GM21447 (cell line): ENCODE measurements at regions not wholly inside any gene's neighbourhood (a gene's known extent, or its start where the extent isn't known, plus 50 kb on each side); places are given as distances from the start of the nearest gene placed in this dataset.
"Not testable (repeated sequence)": the region's sequence is repeated elsewhere in the genome, so short reads cannot be mapped to it uniquely, and the experiment has no call there.

ENCODE experiments used
- ATAC-seq: cut with Tn5 transposase; IDR thresholded peaks from one replicate; pipeline ENCODE4 v1.9.1; 2021; ENCODE audit not compliant: unreplicated experiment

- ATAC-seq: no peak
Observed at GRCh38 chr13:54999399-54999907, 1970.8 kb downstream of the OLFM4 start.

- no peak for ATAC-seq
Observed at GRCh38 chr13:55000043-55000442, 1971.4 kb downstream of the OLFM4 start.

GRCh38 chr13:55000844-55001243, 1972.2 kb downstream of the OLFM4 start:
- ATAC-seq: no peak

- no peak for ATAC-seq
Observed at GRCh38 chr13:55001881-55002280, 1973.3 kb downstream of the OLFM4 start.

- ATAC-seq: no peak
Observed at GRCh38 chr13:55007681-55008080, 1979.1 kb downstream of the OLFM4 start.

- ATAC-seq: no peak
Observed at GRCh38 chr13:55013051-55013450, 1984.4 kb downstream of the OLFM4 start.

GRCh38 chr13:55029280-55029679, 2000.7 kb downstream of the OLFM4 start:
- ATAC-seq: no peak

- no peak for ATAC-seq
Observed at GRCh38 chr13:55038230-55038629, 2009.6 kb downstream of the OLFM4 start.

GRCh38 chr13:55053891-55054550, 2025.4 kb downstream of the OLFM4 start:
- not testable (repeated sequence) for ATAC-seq

- ATAC-seq: not testable (repeated sequence)
Observed at GRCh38 chr13:55055666-55056065, 2027.1 kb downstream of the OLFM4 start.

- no peak for ATAC-seq
Observed at GRCh38 chr13:55062662-55063061, 2034.0 kb downstream of the OLFM4 start.

GRCh38 chr13:55067946-55068345, 2039.3 kb downstream of the OLFM4 start:
- ATAC-seq: no peak

- ATAC-seq: no peak
Observed at GRCh38 chr13:55069746-55070145, 2041.1 kb downstream of the OLFM4 start.

GRCh38 chr13:55073000-55073399, 2044.4 kb downstream of the OLFM4 start:
- no peak for ATAC-seq

- no peak for ATAC-seq
Observed at GRCh38 chr13:55084630-55085029, 2056.0 kb downstream of the OLFM4 start.

GRCh38 chr13:55087085-55087484, 2053.6 kb upstream of the PRR20A start:
- ATAC-seq: no peak

GRCh38 chr13:55090612-55091011, 2050.1 kb upstream of the PRR20A start:
- no peak for ATAC-seq

- no peak for ATAC-seq
Observed at GRCh38 chr13:55091172-55091571, 2049.5 kb upstream of the PRR20A start.

GRCh38 chr13:55106509-55106908, 2034.2 kb upstream of the PRR20A start:
- ATAC-seq: no peak

GRCh38 chr13:55120631-55121030, 2020.1 kb upstream of the PRR20A start:
- no peak for ATAC-seq

- ATAC-seq: no peak
Observed at GRCh38 chr13:55155046-55155445, 1985.7 kb upstream of the PRR20A start.

GRCh38 chr13:55159765-55160164, 1981.0 kb upstream of the PRR20A start:
- no peak for ATAC-seq

- no peak for ATAC-seq
Observed at GRCh38 chr13:55160867-55161266, 1979.9 kb upstream of the PRR20A start.
